Naive thymus-derived CD4-positive, alpha-beta T cell (primary cell): ENCODE measurements at regions not wholly inside any gene's neighbourhood (a gene's known extent, or its start where the extent isn't known, plus 50 kb on each side); places are given as distances from the start of the nearest gene placed in this dataset.

Experiments
- ATAC-seq: fragments of 150-1000 bp; cut with Tn5 transposase; 2 replicates; pipeline ENCODE4 v1.10.0; 2021; ENCODE audit warnings: mild to moderate bottlenecking, moderate library complexity
- CTCF ChIA-PET: fragments of 350-600 bp; sonication (Branson Sonifier 250); formaldehyde crosslinking; loops from one replicate; lab custom pipeline; 2021; ENCODE audit warnings: antibody characterized with exemption; lab: Charles Lee
- POLR2A ChIA-PET: fragments of 350-600 bp; sonication (Branson Sonifier 250); formaldehyde crosslinking; loops from one replicate; lab custom pipeline; 2021; ENCODE audit warnings: antibody characterized with exemption, inconsistent platforms; lab: Charles Lee
- DNase-seq, 9 donors: peaks; one replicate each; pipeline versions ENCODE4 v3.0.0 to v3.0.0-alpha.2; 2020 to 2022; ENCODE audit warnings: mixed read lengths in 1 of 9
- H3K27ac ChIP-seq: one replicate; pipeline ENCODE4 v1.7.0; 2013; ENCODE audit warnings: mild to moderate bottlenecking, low read depth, low read length, moderate library complexity
- H3K27me3 ChIP-seq, 2 donors: one replicate each; pipeline ENCODE4 v1.7.0; 2013; ENCODE audit warnings: low read length in 2 of 2, mild to moderate bottlenecking in 2 of 2, moderate library complexity in 2 of 2; ENCODE audit not compliant: control insufficient read depth in 2 of 2, insufficient read depth in 2 of 2
- H3K36me3 ChIP-seq, 3 experiments: 1 replicate in 2 of 3; 2 replicates in 1 of 3; pipeline ENCODE4 v1.7.0; 2013; ENCODE audit warnings: low read length in 3 of 3, mild to moderate bottlenecking in 3 of 3, moderate library complexity in 1 of 3; ENCODE audit not compliant: insufficient read depth in 3 of 3, control insufficient read depth in 2 of 3
- H3K4me1 ChIP-seq, 2 donors: one replicate each; pipeline ENCODE4 v1.7.0; 2013; ENCODE audit warnings: low read length in 2 of 2, mild to moderate bottlenecking in 2 of 2, moderate library complexity in 1 of 2; ENCODE audit not compliant: control insufficient read depth in 2 of 2, insufficient read depth in 2 of 2
- H3K4me3 ChIP-seq: 2 replicates; pipeline ENCODE4 v1.7.0; 2013; ENCODE audit warnings: mild to moderate bottlenecking, low read length
- H3K9me3 ChIP-seq, 3 experiments: 1 replicate in 2 of 3; 2 replicates in 1 of 3; pipeline ENCODE4 v1.7.0; 2013; ENCODE audit warnings: low read length in 3 of 3; ENCODE audit not compliant: control insufficient read depth in 2 of 3
- H3K27ac Mint-ChIP-seq, 9 donors: one replicate each; pipeline ENCODE4 v1.8.0; 2020 to 2022; ENCODE audit warnings: mixed read lengths in 9 of 9, mild to moderate bottlenecking in 8 of 9, moderate library complexity in 5 of 9, inconsistent platforms in 2 of 9
- H3K27me3 Mint-ChIP-seq, 5 donors: one replicate each; pipeline ENCODE4 v1.8.0; 2021 to 2022; ENCODE audit warnings: mixed read lengths in 5 of 5, mild to moderate bottlenecking in 1 of 5
- H3K36me3 Mint-ChIP-seq, 5 donors: one replicate each; pipeline ENCODE4 v1.8.0; 2020 to 2022; ENCODE audit warnings: mixed read lengths in 5 of 5, mild to moderate bottlenecking in 3 of 5, inconsistent platforms in 1 of 5
- H3K4me1 Mint-ChIP-seq, 7 donors: one replicate each; pipeline ENCODE4 v1.8.0; 2020 to 2022; ENCODE audit warnings: mixed read lengths in 7 of 7, mild to moderate bottlenecking in 3 of 7, inconsistent platforms in 1 of 7
- H3K4me3 Mint-ChIP-seq, 10 donors: one replicate each; pipeline ENCODE4 v1.8.0; 2020 to 2022; ENCODE audit warnings: mild to moderate bottlenecking in 10 of 10, mixed read lengths in 10 of 10, moderate library complexity in 6 of 10, inconsistent platforms in 2 of 10
- H3K9me3 Mint-ChIP-seq, 11 donors: one replicate each; pipeline ENCODE4 v1.8.0; 2020 to 2022; ENCODE audit warnings: mixed read lengths in 11 of 11, mild to moderate bottlenecking in 4 of 11, inconsistent platforms in 1 of 11, moderate library complexity in 1 of 11
- intact Hi-C, 2 donors: fragments of 100-400 bp; cut with micrococcal nuclease; formaldehyde crosslinking; loops; one replicate each; pipeline ENCODE4 v1.15.1; 2023

DNA sequence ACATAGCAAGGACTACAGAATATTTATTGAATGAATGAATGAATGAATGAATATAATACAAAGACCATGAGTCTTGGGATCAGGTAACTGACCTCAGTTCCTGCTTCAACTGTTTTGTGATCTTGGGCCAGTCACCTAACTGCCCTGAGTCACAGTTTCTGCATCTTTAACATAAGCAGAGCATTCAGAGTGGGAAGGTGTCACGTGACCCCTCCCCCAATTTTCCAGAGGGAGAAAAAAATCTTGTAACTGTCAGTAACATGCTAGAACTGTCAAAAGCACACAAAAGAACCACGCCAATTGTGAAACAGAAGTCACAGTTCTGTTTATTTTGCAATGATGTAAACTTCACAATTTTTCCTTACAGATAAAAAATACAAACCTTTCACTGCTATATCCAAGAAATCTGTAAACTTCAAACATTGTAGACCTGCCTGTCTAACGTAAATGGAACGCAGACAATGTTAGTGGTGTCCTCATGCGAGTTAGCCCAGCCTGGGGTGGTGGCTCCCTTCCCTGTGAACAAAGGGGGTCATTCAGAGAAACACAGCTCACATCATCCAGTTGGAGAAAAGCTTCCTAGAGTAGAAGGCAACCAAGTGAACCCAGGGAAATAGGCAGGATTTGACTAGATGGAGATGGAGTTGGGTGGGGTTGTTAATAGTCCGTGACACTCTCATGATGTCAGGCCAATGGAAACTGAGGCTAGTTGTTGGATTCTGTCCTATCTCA is 211.8 kb upstream of the ZC3H12A start:
- H3K27me3 Mint-ChIP-seq, result peaks cover 2 to 65% (median 34%) of the 10 kb centered on the region in 5 donors
- H3K27me3 ChIP-seq, result no peaks in the 10 kb centered on the region
- peaks cover 0 to under 1% (median 0%) of the 10 kb centered on the region in 7 donors for H3K4me1 Mint-ChIP-seq
- DNase-seq (no peak), ATAC-seq (no peak)
- H3K27ac ChIP-seq, result no peak overlapping the region
- no peaks in the 10 kb centered on the region for H3K9me3 ChIP-seq
- no peak overlapping the region for H3K4me3 Mint-ChIP-seq
- H3K4me3 ChIP-seq, result no peak overlapping the region
- H3K9me3 Mint-ChIP-seq, result peaks cover 0 to 6% (median 3%) of the 10 kb centered on the region in 11 donors
- intact Hi-C loops, result no loop called here
- CTCF ChIA-PET, result no interaction called here
- H3K36me3 Mint-ChIP-seq, result peaks cover 0 to under 1% (median 0%) of the 10 kb centered on the region in 5 donors
- POLR2A ChIA-PET, result no interaction called here
- H3K4me1 ChIP-seq, result no peaks in the 10 kb centered on the region
- H3K36me3 ChIP-seq, result no peaks in the 10 kb centered on the region
- no peak overlapping the region for H3K27ac Mint-ChIP-seq

DNA sequence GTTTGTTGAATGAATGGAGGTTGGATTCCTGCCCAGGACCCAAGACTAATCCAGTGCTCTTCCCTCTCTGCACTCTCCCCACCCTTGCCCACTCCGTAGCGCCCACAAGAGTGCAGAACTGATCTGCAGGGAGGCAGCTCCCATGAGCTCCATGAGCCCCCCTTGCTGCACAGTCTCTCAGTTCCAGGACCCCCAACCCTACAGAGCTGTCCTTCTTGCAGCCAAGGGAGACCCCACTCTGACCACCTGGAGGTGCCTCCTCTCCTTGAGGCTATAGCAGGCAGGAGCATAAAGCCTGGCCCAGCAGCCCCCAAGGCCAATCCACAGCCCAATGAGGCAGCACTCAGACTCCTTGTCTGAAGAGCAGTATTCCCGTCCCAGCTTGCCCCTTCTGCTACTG is 209.2 kb upstream of the ZC3H12A start:
- H3K9me3 ChIP-seq, result no peaks in the 10 kb centered on the region
- no peak overlapping the region for H3K4me3 ChIP-seq
- intact Hi-C loops, result no loop called here
- ATAC-seq (no peak), DNase-seq (no peak)
- no peak overlapping the region for H3K27ac ChIP-seq
- peaks cover 0 to 4% (median 0%) of the 10 kb centered on the region in 11 donors for H3K9me3 Mint-ChIP-seq
- H3K27ac Mint-ChIP-seq, result no peak overlapping the region
- no peak overlapping the region for H3K4me3 Mint-ChIP-seq
- H3K4me1 ChIP-seq, result no peaks in the 10 kb centered on the region
- H3K4me1 Mint-ChIP-seq, result peaks cover 0 to 2% (median 0%) of the 10 kb centered on the region in 7 donors
- no peaks in the 10 kb centered on the region for H3K27me3 ChIP-seq
- H3K36me3 Mint-ChIP-seq, result no peaks in the 10 kb centered on the region
- ChIA-PET CTCF (no interaction called here), POLR2A (no interaction called here)
- peaks cover 4 to 49% (median 14%) of the 10 kb centered on the region in 5 donors for H3K27me3 Mint-ChIP-seq
- no peaks in the 10 kb centered on the region for H3K36me3 ChIP-seq

DNA sequence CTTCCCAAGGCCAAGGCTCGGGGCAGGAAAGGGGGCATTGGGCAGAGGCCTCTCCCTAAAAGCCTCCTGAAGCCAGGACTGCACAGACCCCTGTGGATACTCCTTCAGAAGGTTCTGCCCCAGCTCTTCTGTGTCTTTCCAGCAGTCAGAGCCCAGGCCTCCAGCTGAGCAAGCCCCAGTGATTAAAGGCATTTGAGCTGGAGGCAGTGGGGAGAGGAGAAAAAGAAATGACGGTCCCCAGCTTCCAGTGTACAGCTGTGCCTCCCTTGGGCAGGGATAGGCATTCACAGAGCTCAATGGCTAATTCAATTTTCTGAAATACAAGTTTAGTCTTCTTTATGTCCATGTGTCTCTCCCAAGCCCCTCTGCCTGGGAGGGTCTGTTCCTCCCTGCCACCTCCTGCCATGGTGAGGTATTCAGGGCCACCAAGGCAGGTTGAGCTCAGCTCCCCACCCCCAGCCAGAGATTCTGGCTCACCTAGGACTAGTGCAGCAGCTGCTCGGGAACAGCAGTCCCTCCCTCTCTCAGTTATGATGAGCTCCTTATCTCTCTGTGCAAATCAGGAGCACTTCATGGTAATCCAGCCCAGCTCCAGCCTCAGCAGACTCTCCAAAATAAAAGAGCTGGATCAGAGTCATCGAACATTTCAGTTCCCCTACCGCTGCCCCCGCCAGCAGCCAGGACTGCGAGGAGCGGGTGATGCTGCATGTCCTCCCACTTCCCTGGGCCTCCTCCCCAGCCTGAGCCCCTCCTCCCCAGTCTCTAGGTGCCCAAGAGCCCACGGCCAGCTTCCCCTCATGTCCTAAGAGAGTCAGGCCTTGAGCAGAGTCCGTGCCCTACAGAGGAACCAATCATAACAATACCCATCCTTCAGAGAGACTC is 208.4 kb upstream of the ZC3H12A start:
- Mint-ChIP-seq H3K9me3 (peaks cover 0 to 4% (median 0%) of the 10 kb centered on the region in 11 donors), H3K27ac (no peak overlapping the region), H3K4me3 (no peak overlapping the region), H3K36me3 (no peaks in the 10 kb centered on the region), H3K27me3 (peaks cover 4 to 49% (median 14%) of the 10 kb centered on the region in 5 donors), H3K4me1 (peaks cover 0 to 2% (median 0%) of the 10 kb centered on the region in 7 donors)
- H3K36me3 ChIP-seq, result no peaks in the 10 kb centered on the region
- no peak for ATAC-seq
- no peak for DNase-seq
- H3K27ac ChIP-seq, result no peak overlapping the region
- POLR2A ChIA-PET, result no interaction called here
- no peaks in the 10 kb centered on the region for H3K27me3 ChIP-seq
- H3K4me1 ChIP-seq, result no peaks in the 10 kb centered on the region
- intact Hi-C loops, result no loop called here
- CTCF ChIA-PET, result no interaction called here
- no peaks in the 10 kb centered on the region for H3K9me3 ChIP-seq
- no peak overlapping the region for H3K4me3 ChIP-seq

DNA sequence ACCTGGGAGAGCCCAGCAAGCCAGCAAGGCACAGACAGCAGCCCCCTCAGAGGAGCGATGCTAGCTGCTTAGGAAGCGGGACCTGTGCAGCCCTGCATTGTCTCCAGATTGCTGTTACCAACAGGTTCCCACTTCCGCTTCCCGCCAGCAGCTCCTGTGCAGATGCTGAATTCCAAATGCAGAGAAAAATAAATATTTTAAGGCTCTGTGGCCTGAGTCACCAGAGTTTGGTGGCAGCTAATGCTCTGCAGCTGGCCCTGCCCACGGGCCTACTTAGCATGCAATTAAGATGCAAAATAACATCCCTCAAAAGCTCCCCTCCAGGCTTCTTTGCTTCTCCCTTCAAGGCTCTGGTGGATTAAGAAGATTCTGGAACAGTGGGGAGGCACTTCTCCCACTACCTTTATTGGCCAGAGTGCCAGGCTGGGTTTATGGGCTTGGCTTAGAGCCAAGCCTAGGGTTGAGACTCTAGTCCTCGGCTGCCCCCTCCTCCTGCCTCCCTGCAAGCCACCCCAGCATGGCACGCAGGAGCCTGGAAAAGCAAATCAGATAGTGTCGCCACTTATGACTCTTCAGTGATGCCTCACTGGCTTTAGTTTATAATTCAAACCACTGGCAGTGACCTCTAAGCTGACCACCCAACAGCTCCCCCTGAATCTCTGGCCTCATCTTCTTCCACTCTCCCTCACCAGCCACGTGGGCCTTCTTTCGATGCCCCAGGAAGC is 207.1 kb upstream of the ZC3H12A start:
- DNase-seq (no peak), ATAC-seq (no peak)
- Histone ChIP-seq H3K4me3 (no peak overlapping the region), H3K27ac (no peak overlapping the region), H3K27me3 (no peaks in the 10 kb centered on the region), H3K36me3 (no peaks in the 10 kb centered on the region), H3K9me3 (no peaks in the 10 kb centered on the region), H3K4me1 (no peaks in the 10 kb centered on the region)
- Mint-ChIP-seq H3K4me3 (no peak overlapping the region), H3K27me3 (peaks cover 3 to 52% (median 12%) of the 10 kb centered on the region in 5 donors), H3K9me3 (peaks cover 0 to 4% (median 0%) of the 10 kb centered on the region in 11 donors), H3K4me1 (peaks cover 0 to 2% (median 0%) of the 10 kb centered on the region in 7 donors), H3K36me3 (no peaks in the 10 kb centered on the region), H3K27ac (no peak overlapping the region)
- ChIA-PET POLR2A (no interaction called here), CTCF (no interaction called here)
- intact Hi-C loops, result no loop called here

DNA sequence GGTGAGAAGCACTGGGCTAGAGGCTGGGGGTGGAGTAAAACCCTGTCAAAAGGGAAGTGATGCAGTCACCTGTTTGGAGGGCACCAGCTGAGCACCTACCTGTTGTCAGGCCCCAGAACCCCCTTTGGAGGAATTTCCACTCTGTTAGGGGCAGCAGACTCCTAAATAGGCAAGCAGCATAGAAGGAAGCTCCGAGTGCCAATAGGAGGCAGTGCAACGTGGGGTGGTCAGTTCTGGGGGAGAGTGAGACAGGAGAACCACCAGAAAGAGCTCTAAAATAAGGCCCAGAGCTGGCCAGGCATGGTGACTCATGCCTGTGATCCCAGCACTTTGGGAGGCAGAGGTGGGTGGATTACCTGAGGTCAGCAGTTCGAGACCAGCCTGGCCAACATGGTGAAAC is 203.7 kb upstream of the ZC3H12A start:
- no peak overlapping the region for H3K4me3 ChIP-seq
- CTCF ChIA-PET, result no interaction called here
- no peaks in the 10 kb centered on the region for H3K27me3 ChIP-seq
- Mint-ChIP-seq H3K9me3 (peaks cover 0 to 3% (median 0%) of the 10 kb centered on the region in 11 donors), H3K27ac (no peak overlapping the region), H3K4me1 (peaks cover 0 to 2% (median 0%) of the 10 kb centered on the region in 7 donors), H3K36me3 (no peaks in the 10 kb centered on the region), H3K27me3 (peaks cover under 1 to 63% (median 5%) of the 10 kb centered on the region in 5 donors), H3K4me3 (no peak overlapping the region)
- POLR2A ChIA-PET, result no interaction called here
- no peak overlapping the region for H3K27ac ChIP-seq
- DNase-seq (no peak), ATAC-seq (no peak)
- H3K9me3 ChIP-seq, result no peaks in the 10 kb centered on the region
- H3K36me3 ChIP-seq, result no peaks in the 10 kb centered on the region
- intact Hi-C loops, result no loop called here
- H3K4me1 ChIP-seq, result no peaks in the 10 kb centered on the region

DNA sequence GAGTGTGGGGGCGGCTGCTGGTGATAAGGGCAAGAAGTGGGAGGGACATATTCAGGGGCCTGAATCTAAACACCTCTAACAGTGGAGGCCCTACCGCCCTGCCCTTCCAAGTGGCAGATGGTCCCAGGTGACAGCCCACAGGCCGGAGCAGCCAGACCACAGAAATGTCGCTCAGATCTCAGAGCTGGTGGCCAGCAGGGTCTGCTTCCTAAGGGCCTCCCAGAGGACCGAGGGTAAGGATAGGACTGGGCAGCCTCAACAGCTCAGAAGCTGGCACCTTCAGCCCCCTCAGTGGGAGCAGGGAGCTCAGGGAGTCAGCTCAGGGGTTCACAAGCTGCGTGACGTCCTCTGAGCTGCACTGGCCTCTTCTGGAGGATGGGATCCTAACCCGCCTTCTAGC is 201.8 kb upstream of the ZC3H12A start:
- H3K4me1 ChIP-seq, result no peaks in the 10 kb centered on the region
- H3K36me3 Mint-ChIP-seq, result no peaks in the 10 kb centered on the region
- H3K4me3 Mint-ChIP-seq, result no peak overlapping the region
- no peaks in the 10 kb centered on the region for H3K36me3 ChIP-seq
- peaks cover 0 to 1% (median 0%) of the 10 kb centered on the region in 7 donors for H3K4me1 Mint-ChIP-seq
- H3K27me3 ChIP-seq, result no peaks in the 10 kb centered on the region
- no peak overlapping the region for H3K27ac Mint-ChIP-seq
- DNase-seq, result no peak
- no peak for ATAC-seq
- CTCF ChIA-PET, result no interaction called here
- no peaks in the 10 kb centered on the region for H3K9me3 ChIP-seq
- H3K27me3 Mint-ChIP-seq, result peaks cover 0 to 59% (median 5%) of the 10 kb centered on the region in 5 donors
- H3K9me3 Mint-ChIP-seq, result peaks cover 0 to 3% (median 0%) of the 10 kb centered on the region in 11 donors
- POLR2A ChIA-PET, result no interaction called here
- no peak overlapping the region for H3K27ac ChIP-seq
- intact Hi-C loops, result no loop called here
- H3K4me3 ChIP-seq, result no peak overlapping the region
